SK-N-DZ (cell line): ENCODE measurements at regions not wholly inside any gene's neighbourhood (a gene's known extent, or its start where the extent isn't known, plus 50 kb on each side); places are given as distances from the start of the nearest gene placed in this dataset.

Experiments used
- DNase-seq: peaks from one replicate; pipeline ENCODE4 v3.0.0-alpha.2; 2015; ENCODE audit warnings: low spot score
- small RNA-seq, 2 experiments: library from RNA; depleted of rRNA; stranded (forward); fragments of <200 nt; gene quantifications; one replicate each; pipeline ENCODE3, GENCODE V24; 2014

GRCh38 chr10:34869135-34869836 lies 54.2 kb upstream of the PARD3 start:
- no peak for DNase-seq

- no peak for DNase-seq
Observed at GRCh38 chr10:34868589-34868988, 53.5 kb upstream of the PARD3 start.

- DNase-seq: no peak
Observed at GRCh38 chr10:34866848-34867247, 51.8 kb upstream of the PARD3 start.

Small RNAs in the stretch of these regions (small RNA-seq; reads per million reads assigned to genes)
- gene RNU6-193P (0 reads per million in 2 experiments), gene RNU6-847P (0 reads per million in 2 experiments), gene SS18L2P1 (0 reads per million in 2 experiments)
